H9 (cell line): ENCODE measurements at regions not wholly inside any gene's neighbourhood (a gene's known extent, or its start where the extent isn't known, plus 50 kb on each side); places are given as distances from the start of the nearest gene placed in this dataset.

Experiments
- DNase-seq: peaks from one replicate; pipeline ENCODE4 v3.0.0-alpha.2; 2017
- H2AFZ ChIP-seq: one replicate; pipeline ENCODE4 v1.6.1; 2013; ENCODE audit warnings: mild to moderate bottlenecking, low read length, control low read depth, moderate library complexity
- H2AK5ac ChIP-seq: 2 replicates; pipeline ENCODE4 v1.6.1; 2013; ENCODE audit warnings: low read length, control low read depth, mixed read lengths; ENCODE audit not compliant: insufficient read length
- H2BK120ac ChIP-seq: one replicate; pipeline ENCODE4 v1.6.1; 2013; ENCODE audit warnings: low read depth, mild to moderate bottlenecking, low read length, control low read depth, inconsistent platforms; ENCODE audit not compliant: poor library complexity, severe bottlenecking
- H2BK12ac ChIP-seq: 2 replicates; pipeline ENCODE4 v1.6.1; 2013; ENCODE audit warnings: low read length, control low read depth, mixed read lengths, low read depth; ENCODE audit not compliant: insufficient read length
- H2BK15ac ChIP-seq: 2 replicates; pipeline ENCODE4 v1.6.1; 2013; ENCODE audit warnings: low read depth, low read length, control low read depth
- H2BK20ac ChIP-seq: one replicate; pipeline ENCODE4 v1.6.1; 2013; ENCODE audit warnings: low read depth, mild to moderate bottlenecking, low read length, control low read depth, inconsistent platforms; ENCODE audit not compliant: poor library complexity, severe bottlenecking
- H2BK5ac ChIP-seq: 2 replicates; pipeline ENCODE4 v1.6.1; 2013; ENCODE audit warnings: low read length, control low read depth, mixed read lengths; ENCODE audit not compliant: insufficient read length
- H3K14ac ChIP-seq: 2 replicates; pipeline ENCODE4 v1.6.1; 2013; ENCODE audit warnings: low read length, control low read depth; ENCODE audit not compliant: insufficient read depth
- H3K18ac ChIP-seq: 2 replicates; pipeline ENCODE4 v1.6.1; 2013; ENCODE audit warnings: low read depth, mild to moderate bottlenecking, mixed read lengths, low read length, control low read depth; ENCODE audit not compliant: insufficient read length
- H3K23ac ChIP-seq: 2 replicates; pipeline ENCODE4 v1.6.1; 2013; ENCODE audit warnings: low read length, control low read depth, mixed read lengths, low read depth; ENCODE audit not compliant: insufficient read length
- H3K23me2 ChIP-seq: 2 replicates; pipeline ENCODE4 v1.6.1; 2013; ENCODE audit warnings: low read depth, mild to moderate bottlenecking, mixed read lengths, low read length, control low read depth; ENCODE audit not compliant: insufficient read length, poor library complexity, severe bottlenecking
- H3K27ac ChIP-seq: 2 replicates; pipeline ENCODE4 v1.5.1; 2013; ENCODE audit warnings: low read length, control low read depth, mixed read lengths, low read depth; ENCODE audit not compliant: insufficient read length
- H3K27me3 ChIP-seq: 2 replicates; pipeline ENCODE4 v1.6.1; 2013; ENCODE audit warnings: low read length, control low read depth, inconsistent platforms; ENCODE audit not compliant: insufficient read depth
- H3K4ac ChIP-seq: 2 replicates; pipeline ENCODE4 v1.6.1; 2013; ENCODE audit warnings: low read depth, mild to moderate bottlenecking, control low read depth, inconsistent platforms, low read length, moderate library complexity
- H3K4me1 ChIP-seq: 2 replicates; pipeline ENCODE4 v1.6.1; 2013; ENCODE audit warnings: low read length, control low read depth, inconsistent platforms; ENCODE audit not compliant: insufficient read depth
- H3K4me2 ChIP-seq: 2 replicates; pipeline ENCODE4 v1.6.1; 2013; ENCODE audit warnings: low read length, control low read depth, mixed read lengths; ENCODE audit not compliant: insufficient read length, insufficient read depth
- H3K56ac ChIP-seq: 2 replicates; pipeline ENCODE4 v1.6.1; 2013; ENCODE audit warnings: low read depth, mild to moderate bottlenecking, mixed read lengths, low read length, control low read depth; ENCODE audit not compliant: insufficient read length
- H3K79me1 ChIP-seq: 2 replicates; pipeline ENCODE4 v1.6.1; 2013; ENCODE audit warnings: low read depth, mild to moderate bottlenecking, moderate library complexity, low read length, control low read depth, inconsistent platforms; ENCODE audit not compliant: insufficient read depth, poor library complexity, severe bottlenecking
- H3K79me2 ChIP-seq: 2 replicates; pipeline ENCODE4 v1.6.1; 2013; ENCODE audit warnings: low read length, control low read depth, inconsistent platforms; ENCODE audit not compliant: insufficient read depth
- H3K9ac ChIP-seq: 2 replicates; pipeline ENCODE4 v1.6.1; 2013; ENCODE audit warnings: low read length, control low read depth, mixed read lengths; ENCODE audit not compliant: insufficient read length; ENCODE audit errors: extremely low read depth
- H3K9me3 ChIP-seq: one replicate; pipeline ENCODE4 v1.6.1; 2013; ENCODE audit warnings: low read depth, low read length, inconsistent platforms; ENCODE audit not compliant: control insufficient read depth
- H3T11ph ChIP-seq: one replicate; pipeline ENCODE4 v1.6.1; 2013; ENCODE audit warnings: mild to moderate bottlenecking, low read length, control low read depth, inconsistent platforms
- H4K20me1 ChIP-seq: one replicate; pipeline ENCODE4 v1.6.1; 2013; ENCODE audit not compliant: control insufficient read depth, insufficient read length, insufficient read depth
- H4K5ac ChIP-seq: 2 replicates; pipeline ENCODE4 v1.6.1; 2013; ENCODE audit warnings: low read depth, mild to moderate bottlenecking, mixed read lengths, low read length, control low read depth; ENCODE audit not compliant: insufficient read length
- H4K8ac ChIP-seq: replicated peaks from 2 replicates; pipeline ENCODE4 v1.6.1; 2013; ENCODE audit warnings: low read length, control low read depth, mixed read lengths, low read depth; ENCODE audit not compliant: insufficient read length
- H4K91ac ChIP-seq: 2 replicates; pipeline ENCODE4 v1.6.1; 2013; ENCODE audit warnings: low read depth, mild to moderate bottlenecking, moderate library complexity, mixed read lengths, low read length, control low read depth; ENCODE audit not compliant: insufficient read length
- H3K27ac Mint-ChIP-seq, 3 experiments: 2 replicates in 2 of 3; 3 replicates in 1 of 3; pipeline ENCODE4 v1.8.0; 2020 to 2021; ENCODE audit warnings: mixed read lengths in 3 of 3, mild to moderate bottlenecking in 1 of 3, moderate library complexity in 1 of 3
- H3K27me3 Mint-ChIP-seq: 2 replicates; pipeline ENCODE4 v1.8.0; 2021; ENCODE audit warnings: low read depth, mild to moderate bottlenecking, moderate library complexity, mixed read lengths
- H3K36me3 Mint-ChIP-seq, 3 experiments: 2 replicates in 2 of 3; 3 replicates in 1 of 3; pipeline ENCODE4 v1.8.0; 2020 to 2021; ENCODE audit warnings: low read depth in 3 of 3, mixed read lengths in 3 of 3; ENCODE audit not compliant: insufficient read depth in 1 of 3
- H3K4me1 Mint-ChIP-seq, 2 experiments: 2 replicates each; pipeline ENCODE4 v1.8.0; 2020; ENCODE audit warnings: mixed read lengths in 2 of 2
- H3K4me3 Mint-ChIP-seq, 2 experiments: 2 replicates in 1 of 2; 3 replicates in 1 of 2; pipeline ENCODE4 v1.8.0; 2020 to 2021; ENCODE audit warnings: mild to moderate bottlenecking in 2 of 2, mixed read lengths in 2 of 2, moderate library complexity in 1 of 2
- H3K9me3 Mint-ChIP-seq, 2 experiments: 2 replicates in 1 of 2; 3 replicates in 1 of 2; pipeline ENCODE4 v1.8.0; 2020; ENCODE audit warnings: mild to moderate bottlenecking in 2 of 2, mixed read lengths in 2 of 2, moderate library complexity in 1 of 2
- WGBS: extraction: QIAGEN DNeasy Blood & Tissue Kit; methylation state at CpG from one replicate; pipeline ENCODE4 v1.1.7; 2013; ENCODE audit warnings: missing lambda C conversion rate, low lambda C conversion rate, mixed read lengths; ENCODE audit not compliant: insufficient read length; ENCODE audit errors: extremely low coverage; 5-methylcytosine and 5-hydroxymethylcytosine counted together
- TF ChIP-seq, protein P1 (sequence below): fragments of 200-600 bp; sonication (generic); conservative IDR thresholded peaks from 3 replicates; pipeline ENCODE4 v1.8.0; 2021; ENCODE audit warnings: antibody characterized with exemption, mild to moderate bottlenecking

DNA sequence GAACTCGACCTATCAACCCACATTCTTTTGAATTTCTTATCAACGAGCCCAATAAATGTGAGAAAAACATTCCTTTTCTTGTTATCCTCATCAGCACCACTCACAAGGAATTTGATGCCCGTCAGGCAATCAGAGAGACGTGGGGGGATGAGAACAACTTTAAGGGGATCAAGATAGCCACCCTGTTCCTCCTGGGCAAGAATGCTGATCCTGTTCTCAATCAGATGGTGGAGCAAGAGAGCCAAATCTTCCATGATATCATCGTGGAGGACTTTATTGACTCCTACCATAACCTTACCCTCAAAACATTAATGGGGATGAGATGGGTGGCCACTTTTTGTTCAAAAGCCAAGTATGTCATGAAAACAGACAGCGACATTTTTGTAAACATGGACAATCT, 378.2 kb downstream of the STK39 start:
- no CpG with 5 or more reads among the region's 6 CpGs for WGBS
- Histone ChIP-seq H3K79me2 (no peaks in the 10 kb centered on the region), H4K8ac (no peak overlapping the region), H4K5ac (no peak overlapping the region), H2BK120ac (no peak overlapping the region), H2BK5ac (no peak overlapping the region), H2BK12ac (no peak overlapping the region), H3T11ph (no peak overlapping the region), H3K23me2 (no peaks in the 10 kb centered on the region), H2BK20ac (no peak overlapping the region), H4K91ac (no peak overlapping the region), H3K9me3 (no peaks in the 10 kb centered on the region), H3K79me1 (no peaks in the 10 kb centered on the region), H3K27me3 (no peaks in the 10 kb centered on the region), H3K4me1 (no peaks in the 10 kb centered on the region), H3K4me2 (no peak overlapping the region), H3K23ac (no peak overlapping the region), H2BK15ac (no peak overlapping the region), H3K4ac (no peak overlapping the region), H3K9ac (no peak overlapping the region), H2AFZ (no peak overlapping the region), H3K56ac (no peak overlapping the region), H3K18ac (no peak overlapping the region), H3K14ac (no peak overlapping the region), H3K27ac (no peak overlapping the region), H2AK5ac (no peak overlapping the region), H4K20me1 (no peaks in the 10 kb centered on the region)
- Mint-ChIP-seq H3K27me3 (no peaks in the 10 kb centered on the region), H3K36me3 (peaks cover 27 to 55% (median 40%) of the 10 kb centered on the region in 3 experiments), H3K4me1 (peaks cover 0 to 8% of the 10 kb centered on the region in 2 experiments; a peak in 2 of 4 replicates), H3K4me3 (no peak overlapping the region), H3K27ac (no peak overlapping the region), H3K9me3 (peaks cover 4% of the 10 kb centered on the region in 2 experiments; a peak in 3 of 5 replicates)
- no peak for DNase-seq
- TF ChIP-seq, protein P1, sequence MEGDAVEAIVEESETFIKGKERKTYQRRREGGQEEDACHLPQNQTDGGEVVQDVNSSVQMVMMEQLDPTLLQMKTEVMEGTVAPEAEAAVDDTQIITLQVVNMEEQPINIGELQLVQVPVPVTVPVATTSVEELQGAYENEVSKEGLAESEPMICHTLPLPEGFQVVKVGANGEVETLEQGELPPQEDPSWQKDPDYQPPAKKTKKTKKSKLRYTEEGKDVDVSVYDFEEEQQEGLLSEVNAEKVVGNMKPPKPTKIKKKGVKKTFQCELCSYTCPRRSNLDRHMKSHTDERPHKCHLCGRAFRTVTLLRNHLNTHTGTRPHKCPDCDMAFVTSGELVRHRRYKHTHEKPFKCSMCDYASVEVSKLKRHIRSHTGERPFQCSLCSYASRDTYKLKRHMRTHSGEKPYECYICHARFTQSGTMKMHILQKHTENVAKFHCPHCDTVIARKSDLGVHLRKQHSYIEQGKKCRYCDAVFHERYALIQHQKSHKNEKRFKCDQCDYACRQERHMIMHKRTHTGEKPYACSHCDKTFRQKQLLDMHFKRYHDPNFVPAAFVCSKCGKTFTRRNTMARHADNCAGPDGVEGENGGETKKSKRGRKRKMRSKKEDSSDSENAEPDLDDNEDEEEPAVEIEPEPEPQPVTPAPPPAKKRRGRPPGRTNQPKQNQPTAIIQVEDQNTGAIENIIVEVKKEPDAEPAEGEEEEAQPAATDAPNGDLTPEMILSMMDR = peak; percentile 49
